NT2/D1 (cell line): ENCODE measurements at regions not wholly inside any gene's neighbourhood (a gene's known extent, or its start where the extent isn't known, plus 50 kb on each side); places are given as distances from the start of the nearest gene placed in this dataset.
A peak's percentile ranks its signal among the peaks of the same experiment; 100 is the strongest.

Experiments used
- DNase-seq: peaks from one replicate; pipeline ENCODE4 v3.0.0-alpha.2; 2011; ENCODE audit warnings: low read depth, low spot score
- H3K27me3 ChIP-seq: 2 replicates; pipeline ENCODE4 v1.6.0; 2011; ENCODE audit warnings: mild to moderate bottlenecking; ENCODE audit not compliant: insufficient read length, insufficient read depth
- H3K36me3 ChIP-seq: 2 replicates; pipeline ENCODE4 v1.6.1; 2011; ENCODE audit warnings: mild to moderate bottlenecking, low read length, mixed read lengths; ENCODE audit not compliant: insufficient read depth, insufficient read length
- H3K4me1 ChIP-seq: 2 replicates; pipeline ENCODE4 v1.5.1; 2011; ENCODE audit not compliant: insufficient read depth, insufficient read length
- H3K4me3 ChIP-seq: 2 replicates; pipeline ENCODE4 v1.5.1; 2011; ENCODE audit warnings: low read depth; ENCODE audit not compliant: insufficient read length
- H3K9ac ChIP-seq: 2 replicates; pipeline ENCODE4 v1.6.0; 2011; ENCODE audit warnings: low read depth; ENCODE audit not compliant: insufficient read length
- H3K9me3 ChIP-seq: 2 replicates; pipeline ENCODE4 v1.5.1; 2011; ENCODE audit warnings: mild to moderate bottlenecking, low read length; ENCODE audit not compliant: insufficient read depth
- SUZ12 ChIP-seq: IDR thresholded peaks from 2 replicates; pipeline ENCODE4 v1.6.1; 2011; ENCODE audit not compliant: insufficient read length, insufficient read depth; ENCODE audit errors: extremely low read depth
- YY1 ChIP-seq: IDR thresholded peaks from 2 replicates; pipeline ENCODE4 v1.6.1; 2011; ENCODE audit not compliant: insufficient read length, insufficient read depth
- ZNF274 ChIP-seq: IDR thresholded peaks from 2 replicates; pipeline ENCODE4 v1.6.1; 2011; ENCODE audit warnings: mild to moderate bottlenecking, low read depth, low read length

- Histone ChIP-seq H3K4me3 (no peak overlapping the region), H3K27me3 (no peaks in the 10 kb centered on the region), H3K36me3 (no peaks in the 10 kb centered on the region), H3K4me1 (no peaks in the 10 kb centered on the region), H3K9me3 (no peaks in the 10 kb centered on the region), H3K9ac (no peak overlapping the region)
- TF ChIP-seq ZNF274 = no peak
- no peak for TF ChIP-seq SUZ12
- TF ChIP-seq YY1 = no peak
- DNase-seq = peak; percentile 9
These were observed 1992.3 kb downstream of the MAT2B start for GRCh38 chr5:165497707-165498106.

DNA sequence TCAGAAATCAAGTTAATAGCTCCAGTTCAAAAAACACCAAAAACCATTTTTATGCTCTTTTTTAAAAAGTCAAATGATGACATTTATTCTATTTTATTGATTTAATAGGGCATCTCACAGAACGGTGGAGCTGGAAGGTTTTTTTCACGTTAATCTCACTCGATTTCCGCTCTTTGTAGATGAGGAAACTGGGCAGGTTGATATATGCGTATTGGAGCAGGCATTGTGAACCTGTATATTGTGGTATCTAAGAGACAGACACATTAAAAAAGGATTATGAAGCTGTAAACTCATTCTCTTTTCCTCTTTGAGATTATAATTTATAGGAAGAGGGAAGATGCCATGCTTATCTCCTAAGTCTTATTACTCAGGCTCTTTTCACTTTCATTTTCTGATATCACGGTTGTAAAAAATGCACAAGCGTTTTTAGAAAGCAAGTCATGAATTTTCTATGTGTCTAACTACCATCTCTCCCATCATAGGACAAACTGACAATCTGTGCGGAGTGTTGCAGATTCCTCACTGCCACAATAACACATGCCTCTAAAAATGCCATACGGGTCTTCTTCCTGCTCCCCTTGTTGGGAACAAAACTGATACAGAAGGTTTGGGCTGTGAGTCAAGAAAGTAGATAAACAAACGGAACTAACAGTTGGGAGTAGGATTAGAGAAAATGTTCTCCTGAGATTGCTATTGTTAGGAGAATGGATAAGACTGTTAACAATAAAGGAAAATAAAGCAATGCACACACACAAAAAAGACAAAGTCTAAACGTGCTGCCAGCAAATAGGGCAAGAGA, 1997.7 kb downstream of the MAT2B start:
- no peaks in the 10 kb centered on the region for H3K27me3 ChIP-seq
- TF ChIP-seq SUZ12 (no peak), ZNF274 (no peak), YY1 (no peak)
- DNase-seq = no peak
- H3K9ac ChIP-seq = no peak overlapping the region
- no peak overlapping the region for H3K4me3 ChIP-seq
- H3K9me3 ChIP-seq = peaks cover 4% of the 10 kb centered on the region; the same call in 1 of the 2 replicates
- H3K36me3 ChIP-seq = no peaks in the 10 kb centered on the region
- no peaks in the 10 kb centered on the region for H3K4me1 ChIP-seq

GRCh38 chr5:165504674-165505073, 1999.3 kb downstream of the MAT2B start:
- peaks cover 11% of the 10 kb centered on the region; the same call in 1 of the 2 replicates for H3K9me3 ChIP-seq
- no peak for TF ChIP-seq ZNF274
- no peak for TF ChIP-seq YY1
- no peak for TF ChIP-seq SUZ12
- no peak overlapping the region for H3K4me3 ChIP-seq
- no peaks in the 10 kb centered on the region for H3K27me3 ChIP-seq
- no peaks in the 10 kb centered on the region for H3K4me1 ChIP-seq
- no peak for DNase-seq
- H3K36me3 ChIP-seq = no peaks in the 10 kb centered on the region
- H3K9ac ChIP-seq = no peak overlapping the region

DNA sequence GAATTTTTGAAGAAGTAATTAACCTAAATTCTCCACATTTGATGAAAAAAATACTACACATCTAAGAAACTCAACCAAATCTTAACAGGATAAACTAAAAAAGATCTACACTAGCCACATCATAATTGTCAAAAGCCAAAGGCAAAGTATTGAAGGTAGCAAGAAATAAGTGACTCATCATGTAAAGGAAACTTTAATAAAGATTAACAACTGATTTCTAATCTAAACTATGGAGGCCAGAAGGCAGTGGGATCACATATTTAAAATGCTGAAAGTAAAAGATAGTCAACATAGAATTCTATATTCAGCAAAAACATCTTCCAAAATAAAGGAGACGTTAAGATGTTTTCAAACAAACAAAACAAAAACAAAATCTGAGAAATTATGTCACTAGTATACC, 2002.9 kb downstream of the MAT2B start:
- Histone ChIP-seq H3K9ac (no peak overlapping the region), H3K9me3 (peaks cover 11% of the 10 kb centered on the region; the same call in 1 of the 2 replicates), H3K4me3 (no peak overlapping the region), H3K36me3 (no peaks in the 10 kb centered on the region), H3K27me3 (no peaks in the 10 kb centered on the region), H3K4me1 (no peaks in the 10 kb centered on the region)
- no peak for DNase-seq
- TF ChIP-seq ZNF274 (no peak), YY1 (no peak)

DNA sequence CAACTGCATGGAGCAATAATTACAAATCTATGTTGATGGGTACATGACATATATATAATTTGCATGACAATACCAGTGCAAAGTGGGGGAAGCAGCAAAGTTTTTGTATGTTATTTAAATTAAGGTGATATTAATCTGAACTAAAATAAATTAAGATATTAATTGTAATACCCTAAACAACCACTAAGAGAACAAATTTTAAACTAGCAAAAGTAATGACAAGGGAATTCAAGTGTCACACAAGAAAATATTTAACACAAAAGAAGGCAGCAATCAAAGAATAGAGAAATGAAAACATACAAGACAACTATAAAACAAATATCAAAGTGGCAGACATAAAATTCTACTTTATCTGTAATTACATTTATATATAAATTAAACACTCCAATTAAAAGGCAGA, 2003.4 kb downstream of the MAT2B start:
- no peak for DNase-seq
- Histone ChIP-seq H3K4me3 (no peak overlapping the region), H3K9me3 (peaks cover 11% of the 10 kb centered on the region; the same call in 1 of the 2 replicates), H3K4me1 (no peaks in the 10 kb centered on the region), H3K9ac (no peak overlapping the region), H3K27me3 (no peaks in the 10 kb centered on the region), H3K36me3 (no peaks in the 10 kb centered on the region)
- TF ChIP-seq ZNF274 = no peak
- no peak for TF ChIP-seq YY1
- TF ChIP-seq SUZ12 = no peak

DNA sequence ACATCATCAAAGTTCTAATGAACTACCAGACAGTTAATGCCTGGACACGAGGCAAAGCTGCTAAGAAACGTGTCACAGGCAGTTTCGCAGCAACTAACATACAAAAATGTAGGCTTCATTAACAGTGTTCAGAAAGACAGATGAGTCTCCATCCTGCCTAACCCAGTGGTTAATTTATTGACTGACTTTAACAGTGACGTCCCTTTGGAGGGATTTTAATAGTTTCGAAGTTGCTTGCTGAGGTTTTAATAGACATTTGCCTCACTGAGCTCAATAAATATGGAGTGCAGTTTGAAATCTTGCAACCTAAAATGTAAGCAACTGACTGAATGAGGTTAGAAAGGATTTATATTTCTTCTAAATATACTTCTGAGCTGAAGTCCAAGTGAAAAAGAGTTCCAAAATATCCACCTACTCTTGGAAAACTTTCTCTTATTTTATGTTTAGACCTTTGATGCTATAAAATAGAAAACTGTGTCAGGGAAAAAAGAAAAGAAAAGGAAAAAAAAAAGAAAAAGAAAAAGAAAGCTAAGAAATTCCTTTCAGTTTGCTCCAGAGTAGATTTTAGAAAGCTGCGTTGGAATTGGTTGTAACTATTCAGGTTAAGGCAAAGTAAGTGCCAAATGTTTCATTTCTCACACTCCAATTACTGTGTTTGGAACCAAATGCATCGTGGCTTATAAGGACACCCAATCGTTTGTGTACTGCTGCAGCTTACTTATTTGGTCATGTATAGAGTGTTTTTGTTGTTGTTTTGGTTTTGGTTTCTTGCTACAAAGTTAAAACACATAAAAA, 2016.6 kb downstream of the MAT2B start:
- H3K4me1 ChIP-seq = no peaks in the 10 kb centered on the region
- no peaks in the 10 kb centered on the region for H3K9me3 ChIP-seq
- no peak overlapping the region for H3K9ac ChIP-seq
- no peaks in the 10 kb centered on the region for H3K27me3 ChIP-seq
- TF ChIP-seq YY1 (no peak), SUZ12 (no peak), ZNF274 (no peak)
- H3K4me3 ChIP-seq = no peak overlapping the region
- H3K36me3 ChIP-seq = no peaks in the 10 kb centered on the region
- DNase-seq = no peak

DNA sequence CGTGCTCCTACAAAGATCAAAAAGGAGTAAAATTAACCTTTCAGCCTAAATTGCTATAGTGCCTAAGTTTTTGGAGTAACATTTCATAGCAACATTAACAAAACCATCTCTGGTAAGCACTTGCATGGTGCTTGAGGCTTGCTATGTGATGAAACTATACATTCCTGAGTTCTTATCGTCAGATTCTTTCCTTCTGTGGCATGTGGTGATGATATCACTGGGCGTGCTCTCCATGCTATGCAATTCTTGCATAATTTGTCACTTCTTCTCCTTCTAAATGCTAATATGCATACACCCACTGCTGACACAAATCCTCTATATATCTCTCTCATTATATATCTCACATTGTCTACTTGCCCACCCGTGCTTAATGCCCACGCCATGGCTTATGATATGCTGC, 2019.9 kb downstream of the MAT2B start:
- Histone ChIP-seq H3K9me3 (no peaks in the 10 kb centered on the region), H3K4me3 (no peak overlapping the region), H3K36me3 (no peaks in the 10 kb centered on the region), H3K27me3 (no peaks in the 10 kb centered on the region), H3K4me1 (no peaks in the 10 kb centered on the region), H3K9ac (no peak overlapping the region)
- TF ChIP-seq YY1 (no peak), SUZ12 (no peak), ZNF274 (no peak)
- no peak for DNase-seq
